IMR-90 (cell line): ENCODE measurements at regions not wholly inside any gene's neighbourhood (a gene's known extent, or its start where the extent isn't known, plus 50 kb on each side); places are given as distances from the start of the nearest gene placed in this dataset.

Experiments used
- BHLHE40 ChIP-seq: fragments of 150-350 bp; IDR thresholded peaks from 2 replicates; pipeline ENCODE4 v1.6.1; 2016; ENCODE audit warnings: mild to moderate bottlenecking, low read depth, low read length
- CHD1 ChIP-seq: IDR thresholded peaks from 2 replicates; pipeline ENCODE4 v1.6.1; 2012; ENCODE audit warnings: low read depth, low read length, improper control_type of control experiment
- MAZ ChIP-seq: IDR thresholded peaks from 2 replicates; pipeline ENCODE4 v1.6.1; 2012; ENCODE audit warnings: low read depth, mild to moderate bottlenecking, low read length, improper control_type of control experiment, moderate library complexity, borderline replicate concordance
- MXI1 ChIP-seq: IDR thresholded peaks from 2 replicates; pipeline ENCODE4 v1.6.1; 2012; ENCODE audit warnings: low read depth, mild to moderate bottlenecking, low read length, moderate library complexity, borderline replicate concordance
- NFE2L2 ChIP-seq: fragments of 150-350 bp; IDR thresholded peaks from 2 replicates; pipeline ENCODE4 v1.6.1; 2016; ENCODE audit warnings: low read depth, mild to moderate bottlenecking, low read length
- POLR2A ChIP-seq: IDR thresholded peaks from 2 replicates; pipeline ENCODE4 v1.6.1; 2012; ENCODE audit warnings: mild to moderate bottlenecking, low read depth, low read length
- SMC3 ChIP-seq: fragments of 150-350 bp; IDR thresholded peaks from 2 replicates; pipeline ENCODE4 v1.6.1; 2016; ENCODE audit warnings: low read depth, mild to moderate bottlenecking, antibody characterized with exemption, low read length, moderate library complexity
- TF ChIP-seq, protein P1 (sequence below): fragments of 150-350 bp; IDR thresholded peaks from 2 replicates; pipeline ENCODE4 v1.6.1; 2017; ENCODE audit warnings: mild to moderate bottlenecking, antibody characterized with exemption, low read length, low read depth

DNA sequence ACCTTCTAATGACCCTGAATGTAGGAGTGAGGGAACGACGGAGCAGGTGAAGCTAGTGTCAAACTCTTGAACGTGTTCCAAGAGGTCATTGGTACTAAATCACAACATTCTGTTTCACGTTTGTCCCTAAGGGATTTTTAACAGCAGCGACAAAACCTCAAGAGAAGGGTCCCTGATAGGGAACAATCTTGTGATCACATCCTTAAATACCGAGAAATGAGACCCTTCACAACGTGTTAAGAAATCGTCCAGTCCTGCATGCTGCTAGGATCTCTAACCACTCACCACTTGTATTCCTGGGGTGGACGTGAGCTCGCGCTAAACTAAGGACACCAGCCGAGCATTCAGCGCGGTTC, 134.1 kb upstream of the KRAS start (continued):
- TF ChIP-seq, protein P1, sequence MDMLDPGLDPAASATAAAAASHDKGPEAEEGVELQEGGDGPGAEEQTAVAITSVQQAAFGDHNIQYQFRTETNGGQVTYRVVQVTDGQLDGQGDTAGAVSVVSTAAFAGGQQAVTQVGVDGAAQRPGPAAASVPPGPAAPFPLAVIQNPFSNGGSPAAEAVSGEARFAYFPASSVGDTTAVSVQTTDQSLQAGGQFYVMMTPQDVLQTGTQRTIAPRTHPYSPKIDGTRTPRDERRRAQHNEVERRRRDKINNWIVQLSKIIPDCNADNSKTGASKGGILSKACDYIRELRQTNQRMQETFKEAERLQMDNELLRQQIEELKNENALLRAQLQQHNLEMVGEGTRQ: no peak
- TF ChIP-seq SMC3 (no peak), MXI1 (no peak), NFE2L2 (no peak), MAZ (no peak), BHLHE40 (no peak), CHD1 (no peak), POLR2A (no peak)
